ENCODE measurements at regions not wholly inside any gene's neighbourhood (a gene's known extent, or its start where the extent isn't known, plus 50 kb on each side); places are given as distances from the start of the nearest gene placed in this dataset.

GRCh38 chr3:70657454-70657853, 345.0 kb upstream of the MDFIC2 start:
- Mint-ChIP-seq H3K4me1 (ENCODE audit: unreplicated experiment) (no peaks in the 10 kb centered on the region), H3K9me3 (ENCODE audit: unreplicated experiment) (no peaks in the 10 kb centered on the region), H3K4me3 (ENCODE audit: unreplicated experiment) (no peak overlapping the region), H3K36me3 (ENCODE audit: low read depth, unreplicated experiment) (no peaks in the 10 kb centered on the region), H3K27me3 (ENCODE audit: unreplicated experiment) (peaks cover 2% of the 10 kb centered on the region), H3K27ac (ENCODE audit: unreplicated experiment) (no peak overlapping the region)
- DNase-seq (ENCODE audit: low spot score): no peak
- TF ChIP-seq CTCF (IDR thresholded peaks at IDR 0.05; ENCODE audit: unreplicated experiment): no peak

GRCh38 chr3:70647823-70648222, 335.4 kb upstream of the MDFIC2 start:
- no peaks in the 10 kb centered on the region for H3K4me1 Mint-ChIP-seq (ENCODE audit: unreplicated experiment)
- no peak for DNase-seq (ENCODE audit: low spot score)
- no peak for TF ChIP-seq CTCF (IDR thresholded peaks at IDR 0.05; ENCODE audit: unreplicated experiment)
- no peaks in the 10 kb centered on the region for H3K9me3 Mint-ChIP-seq (ENCODE audit: unreplicated experiment)
- H3K27me3 Mint-ChIP-seq (ENCODE audit: unreplicated experiment): no peaks in the 10 kb centered on the region
- no peak overlapping the region for H3K4me3 Mint-ChIP-seq (ENCODE audit: unreplicated experiment)
- no peaks in the 10 kb centered on the region for H3K36me3 Mint-ChIP-seq (ENCODE audit: low read depth, unreplicated experiment)
- no peak overlapping the region for H3K27ac Mint-ChIP-seq (ENCODE audit: unreplicated experiment)

GRCh38 chr3:70647094-70647493, 334.7 kb upstream of the MDFIC2 start:
- no peaks in the 10 kb centered on the region for H3K9me3 Mint-ChIP-seq (ENCODE audit: unreplicated experiment)
- no peaks in the 10 kb centered on the region for H3K36me3 Mint-ChIP-seq (ENCODE audit: low read depth, unreplicated experiment)
- H3K27ac Mint-ChIP-seq (ENCODE audit: unreplicated experiment): no peak overlapping the region
- H3K27me3 Mint-ChIP-seq (ENCODE audit: unreplicated experiment): no peaks in the 10 kb centered on the region
- H3K4me1 Mint-ChIP-seq (ENCODE audit: unreplicated experiment): no peaks in the 10 kb centered on the region
- no peak overlapping the region for H3K4me3 Mint-ChIP-seq (ENCODE audit: unreplicated experiment)
- no peak for DNase-seq (ENCODE audit: low spot score)
- TF ChIP-seq CTCF (IDR thresholded peaks at IDR 0.05; ENCODE audit: unreplicated experiment): no peak

- H3K27me3 Mint-ChIP-seq (ENCODE audit: unreplicated experiment): no peaks in the 10 kb centered on the region
- TF ChIP-seq CTCF (IDR thresholded peaks at IDR 0.05; ENCODE audit: unreplicated experiment): no peak
- H3K27ac Mint-ChIP-seq (ENCODE audit: unreplicated experiment): no peak overlapping the region
- H3K4me1 Mint-ChIP-seq (ENCODE audit: unreplicated experiment): no peaks in the 10 kb centered on the region
- no peak for DNase-seq (ENCODE audit: low spot score)
- H3K9me3 Mint-ChIP-seq (ENCODE audit: unreplicated experiment): no peaks in the 10 kb centered on the region
- no peak overlapping the region for H3K4me3 Mint-ChIP-seq (ENCODE audit: unreplicated experiment)
- H3K36me3 Mint-ChIP-seq (ENCODE audit: low read depth, unreplicated experiment): no peaks in the 10 kb centered on the region
Observed at GRCh38 chr3:70646635-70647034, 334.2 kb upstream of the MDFIC2 start.

- Mint-ChIP-seq H3K4me1 (ENCODE audit: unreplicated experiment) (no peaks in the 10 kb centered on the region), H3K27ac (ENCODE audit: unreplicated experiment) (no peak overlapping the region), H3K4me3 (ENCODE audit: unreplicated experiment) (no peak overlapping the region), H3K27me3 (ENCODE audit: unreplicated experiment) (no peaks in the 10 kb centered on the region), H3K9me3 (ENCODE audit: unreplicated experiment) (no peaks in the 10 kb centered on the region), H3K36me3 (ENCODE audit: low read depth, unreplicated experiment) (no peaks in the 10 kb centered on the region)
- TF ChIP-seq CTCF (IDR thresholded peaks at IDR 0.05; ENCODE audit: unreplicated experiment): no peak
- no peak for DNase-seq (ENCODE audit: low spot score)
Observed at GRCh38 chr3:70640481-70640880, 328.0 kb upstream of the MDFIC2 start.

Measured in endothelial cell (in vitro differentiated cells).